BLaER1 (cell line): ENCODE measurements at regions not wholly inside any gene's neighbourhood (a gene's known extent, or its start where the extent isn't known, plus 50 kb on each side); places are given as distances from the start of the nearest gene placed in this dataset.

ENCODE experiments used
- H3K27ac ChIP-seq: shearing (Covaris generic); formaldehyde crosslinking; 2 replicates; pipeline ENCODE4 v1.8.1; 2022
- H3K27me3 ChIP-seq: shearing (Covaris generic); formaldehyde crosslinking; 2 replicates; pipeline ENCODE4 v1.8.1; 2022
- H3K36me3 ChIP-seq: shearing (Covaris generic); formaldehyde crosslinking; 2 replicates; pipeline ENCODE4 v1.8.1; 2022
- H3K4me1 ChIP-seq: shearing (Covaris generic); formaldehyde crosslinking; 2 replicates; pipeline ENCODE4 v1.8.1; 2022
- H3K4me2 ChIP-seq: shearing (Covaris generic); formaldehyde crosslinking; 2 replicates; pipeline ENCODE4 v1.8.1; 2022
- H3K4me3 ChIP-seq: shearing (Covaris generic); formaldehyde crosslinking; 2 replicates; pipeline ENCODE4 v1.8.1; 2022
- H3K9ac ChIP-seq: shearing (Covaris generic); formaldehyde crosslinking; 2 replicates; pipeline ENCODE4 v1.8.1; 2022
- H3K9me3 ChIP-seq: shearing (Covaris generic); formaldehyde crosslinking; 2 replicates; pipeline ENCODE4 v1.8.1; 2022
- H4K20me1 ChIP-seq: shearing (Covaris generic); formaldehyde crosslinking; 2 replicates; pipeline ENCODE4 v1.8.1; 2022
- Cebpa-rat ChIP-seq: shearing (Covaris generic); IDR thresholded peaks from 2 replicates; pipeline ENCODE4 v1.8.1; 2022

DNA sequence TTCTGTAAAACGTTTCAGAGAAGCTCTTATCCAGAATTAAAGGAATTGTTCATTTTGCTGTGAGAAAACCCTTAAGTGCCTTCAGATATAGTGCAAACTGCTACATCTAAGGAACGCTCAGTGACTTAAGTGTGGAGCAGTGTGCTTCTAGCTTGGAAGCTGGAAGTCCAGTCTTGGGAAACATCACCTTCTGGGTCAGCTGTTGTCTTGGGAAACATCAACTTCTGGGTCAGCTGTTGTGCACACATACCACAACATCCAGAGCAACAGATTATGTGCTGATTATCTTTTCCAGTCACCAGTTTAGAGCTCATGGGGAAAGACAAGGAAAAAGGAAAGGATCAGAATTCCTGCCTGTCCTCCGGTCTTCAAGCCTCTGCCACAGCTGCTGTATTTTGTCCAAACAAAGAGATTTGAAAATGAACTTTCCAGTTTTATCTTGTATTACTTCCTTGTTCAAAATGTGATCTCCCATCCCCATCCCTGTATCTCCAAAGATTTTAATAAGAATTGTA lies 713.6 kb downstream of the NSUN3 start:
- no peak overlapping the region for H3K4me3 ChIP-seq
- TF ChIP-seq Cebpa-rat, result no peak
- no peaks in the 10 kb centered on the region for H3K9me3 ChIP-seq
- H3K27me3 ChIP-seq, result no peaks in the 10 kb centered on the region
- H3K4me2 ChIP-seq, result no peak overlapping the region
- H4K20me1 ChIP-seq, result no peaks in the 10 kb centered on the region
- no peak overlapping the region for H3K27ac ChIP-seq
- no peaks in the 10 kb centered on the region for H3K36me3 ChIP-seq
- H3K4me1 ChIP-seq, result no peaks in the 10 kb centered on the region
- no peak overlapping the region for H3K9ac ChIP-seq

DNA sequence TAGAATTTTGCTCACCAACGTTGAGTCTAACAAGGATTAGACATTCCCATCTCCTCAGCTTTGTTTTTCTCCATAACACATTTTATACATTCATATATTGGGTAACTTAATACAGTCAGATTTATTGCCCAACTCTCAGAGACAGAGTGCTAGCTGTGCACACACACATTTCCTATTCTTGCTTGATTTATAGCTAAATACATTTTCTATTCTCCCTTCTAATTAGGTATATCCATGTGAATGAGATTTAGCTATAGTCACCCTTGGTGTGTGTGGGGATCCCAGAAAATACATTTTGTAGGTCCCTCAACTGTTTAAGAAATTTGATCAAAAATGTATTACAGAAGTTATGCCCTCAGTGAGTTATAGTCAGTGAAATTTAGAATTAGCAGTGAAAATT lies 715.4 kb downstream of the NSUN3 start:
- no peak for TF ChIP-seq Cebpa-rat
- Histone ChIP-seq H3K4me1 (no peaks in the 10 kb centered on the region), H3K4me3 (no peak overlapping the region)

GRCh38 chr3:94778814-94779494 lies 716.1 kb downstream of the NSUN3 start:
- Histone ChIP-seq H3K4me1 (no peaks in the 10 kb centered on the region), H3K9me3 (no peaks in the 10 kb centered on the region), H3K9ac (no peak overlapping the region), H3K27ac (no peak overlapping the region), H3K27me3 (no peaks in the 10 kb centered on the region), H3K4me3 (no peak overlapping the region), H3K4me2 (no peak overlapping the region), H4K20me1 (no peaks in the 10 kb centered on the region), H3K36me3 (no peaks in the 10 kb centered on the region)
- no peak for TF ChIP-seq Cebpa-rat

More for the DNA sequence above, 715.4 kb downstream of the NSUN3 start:
- Histone ChIP-seq H3K9me3 (no peaks in the 10 kb centered on the region), H3K4me2 (no peak overlapping the region), H3K36me3 (no peaks in the 10 kb centered on the region), H3K27ac (no peak overlapping the region), H3K9ac (no peak overlapping the region), H4K20me1 (no peaks in the 10 kb centered on the region), H3K27me3 (no peaks in the 10 kb centered on the region)

- Histone ChIP-seq H4K20me1 (no peaks in the 10 kb centered on the region), H3K4me2 (no peak overlapping the region), H3K27ac (no peak overlapping the region), H3K36me3 (no peaks in the 10 kb centered on the region), H3K4me3 (no peak overlapping the region), H3K4me1 (no peaks in the 10 kb centered on the region), H3K9ac (no peak overlapping the region), H3K27me3 (no peaks in the 10 kb centered on the region), H3K9me3 (no peaks in the 10 kb centered on the region)
- no peak for TF ChIP-seq Cebpa-rat
Observed at GRCh38 chr3:94779699-94780098, 716.8 kb downstream of the NSUN3 start.

- TF ChIP-seq Cebpa-rat, result no peak
- H3K36me3 ChIP-seq, result no peaks in the 10 kb centered on the region
- H3K9me3 ChIP-seq, result no peaks in the 10 kb centered on the region
- no peak overlapping the region for H3K4me3 ChIP-seq
- no peaks in the 10 kb centered on the region for H3K4me1 ChIP-seq
- no peak overlapping the region for H3K9ac ChIP-seq
- no peak overlapping the region for H3K27ac ChIP-seq
- H4K20me1 ChIP-seq, result no peaks in the 10 kb centered on the region
- no peak overlapping the region for H3K4me2 ChIP-seq
- H3K27me3 ChIP-seq, result no peaks in the 10 kb centered on the region
Observed at GRCh38 chr3:94784274-94784673, 721.4 kb downstream of the NSUN3 start.

- Histone ChIP-seq H3K36me3 (no peaks in the 10 kb centered on the region), H3K4me1 (no peaks in the 10 kb centered on the region), H3K27me3 (no peaks in the 10 kb centered on the region), H3K4me3 (no peak overlapping the region), H3K9ac (no peak overlapping the region), H4K20me1 (no peaks in the 10 kb centered on the region), H3K9me3 (no peaks in the 10 kb centered on the region), H3K27ac (no peak overlapping the region), H3K4me2 (no peak overlapping the region)
- no peak for TF ChIP-seq Cebpa-rat
Observed at GRCh38 chr3:94787066-94787465, 724.2 kb downstream of the NSUN3 start.

GRCh38 chr3:94787734-94788270 lies 724.9 kb downstream of the NSUN3 start:
- Histone ChIP-seq H3K4me1 (no peaks in the 10 kb centered on the region), H3K4me2 (no peak overlapping the region), H3K27me3 (no peaks in the 10 kb centered on the region)

DNA sequence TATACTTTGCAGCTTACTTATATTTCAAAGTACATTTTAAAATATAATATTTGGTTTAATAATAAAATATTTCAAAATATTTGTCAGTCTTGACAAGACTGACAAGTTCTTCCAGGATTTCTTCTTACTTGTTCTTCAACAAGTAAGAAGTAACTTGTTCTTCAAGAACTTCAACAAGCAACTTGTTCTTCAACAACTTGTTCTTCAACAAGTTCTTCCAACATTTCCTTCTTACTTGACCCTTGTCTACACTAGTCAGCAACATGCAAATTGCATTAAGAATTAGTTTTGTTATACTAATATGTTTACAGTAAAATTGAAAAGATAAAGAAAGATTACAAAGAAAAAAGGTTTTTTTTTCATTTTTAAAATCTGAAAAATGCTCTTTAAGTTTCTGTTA lies 731.7 kb downstream of the NSUN3 start:
- H4K20me1 ChIP-seq, result no peaks in the 10 kb centered on the region
- no peaks in the 10 kb centered on the region for H3K4me1 ChIP-seq
- no peak overlapping the region for H3K4me3 ChIP-seq
- no peak overlapping the region for H3K4me2 ChIP-seq
- no peaks in the 10 kb centered on the region for H3K27me3 ChIP-seq
- no peak overlapping the region for H3K9ac ChIP-seq
- H3K27ac ChIP-seq, result no peak overlapping the region
- TF ChIP-seq Cebpa-rat, result no peak
- no peaks in the 10 kb centered on the region for H3K36me3 ChIP-seq
- no peaks in the 10 kb centered on the region for H3K9me3 ChIP-seq

More at GRCh38 chr3:94787734-94788270, 724.9 kb downstream of the NSUN3 start:
- Histone ChIP-seq H3K27ac (no peak overlapping the region), H3K9me3 (no peaks in the 10 kb centered on the region), H3K9ac (no peak overlapping the region), H3K4me3 (no peak overlapping the region), H3K36me3 (no peaks in the 10 kb centered on the region), H4K20me1 (no peaks in the 10 kb centered on the region)
- TF ChIP-seq Cebpa-rat, result no peak

- Histone ChIP-seq H3K4me2 (no peak overlapping the region), H3K9ac (no peak overlapping the region), H4K20me1 (no peaks in the 10 kb centered on the region), H3K9me3 (no peaks in the 10 kb centered on the region), H3K27me3 (no peaks in the 10 kb centered on the region), H3K4me1 (no peaks in the 10 kb centered on the region), H3K4me3 (no peak overlapping the region), H3K36me3 (no peaks in the 10 kb centered on the region), H3K27ac (no peak overlapping the region)
- TF ChIP-seq Cebpa-rat, result no peak
Observed at GRCh38 chr3:94799420-94800060, 736.7 kb downstream of the NSUN3 start.

GRCh38 chr3:94811836-94812235 lies 749.0 kb downstream of the NSUN3 start:
- no peaks in the 10 kb centered on the region for H4K20me1 ChIP-seq
- H3K27me3 ChIP-seq, result no peaks in the 10 kb centered on the region
- no peaks in the 10 kb centered on the region for H3K4me1 ChIP-seq
- no peak overlapping the region for H3K4me2 ChIP-seq
- H3K9me3 ChIP-seq, result no peaks in the 10 kb centered on the region
- H3K27ac ChIP-seq, result no peak overlapping the region
- H3K36me3 ChIP-seq, result no peaks in the 10 kb centered on the region
- H3K9ac ChIP-seq, result no peak overlapping the region
- no peak overlapping the region for H3K4me3 ChIP-seq
- TF ChIP-seq Cebpa-rat, result no peak
